SK-N-MC (cell line): ENCODE measurements at regions not wholly inside any gene's neighbourhood (a gene's known extent, or its start where the extent isn't known, plus 50 kb on each side); places are given as distances from the start of the nearest gene placed in this dataset.

Source experiments
- DNase-seq: peaks from one replicate; pipeline ENCODE4 v3.0.0-alpha.2; 2011; ENCODE audit warnings: low read depth, low spot score
- H3K27ac ChIP-seq: fragments of 200-600 bp; sonication (generic); 2 replicates; pipeline ENCODE4 v1.5.1; 2016; ENCODE audit warnings: mixed run types
- H3K36me3 ChIP-seq: fragments of 200-600 bp; sonication (generic); 2 replicates; pipeline ENCODE4 v1.6.1; 2017; ENCODE audit warnings: antibody characterized with exemption, low read length, mixed read lengths; ENCODE audit not compliant: insufficient read depth
- H3K4me3 ChIP-seq: fragments of 200-600 bp; sonication (generic); 2 replicates; pipeline ENCODE4 v1.5.1; 2016
- H3K9ac ChIP-seq: fragments of 200-600 bp; sonication (generic); 2 replicates; pipeline ENCODE4 v1.8.0; 2017; ENCODE audit warnings: mixed run types, mixed read lengths; ENCODE audit not compliant: insufficient read length
- H3K9me3 ChIP-seq: fragments of 200-600 bp; sonication (generic); 2 replicates; pipeline ENCODE4 v1.6.1; 2017; ENCODE audit warnings: low read depth, mild to moderate bottlenecking, antibody characterized with exemption, low read length, moderate library complexity, mixed read lengths
- EZH2 ChIP-seq: fragments of 200-600 bp; sonication (generic); IDR thresholded peaks from one replicate; pipeline ENCODE4 v1.6.1; 2017; ENCODE audit warnings: antibody characterized with exemption
- FOXP2 ChIP-seq: optimal IDR thresholded peaks from 2 replicates; pipeline ENCODE3; 2011; ENCODE audit warnings: mild to moderate bottlenecking, moderate library complexity; ENCODE audit not compliant: insufficient read depth; ENCODE audit errors: extremely low read length, control extremely low read depth
- POLR2AphosphoS5 ChIP-seq: IDR thresholded peaks from 2 replicates; pipeline ENCODE4 v1.6.1; 2012; ENCODE audit warnings: mild to moderate bottlenecking, low read depth, low read length, borderline replicate concordance

- DNase-seq, result no peak
- no peak for TF ChIP-seq EZH2
- TF ChIP-seq FOXP2, result no peak
- TF ChIP-seq POLR2AphosphoS5, result no peak
- Histone ChIP-seq H3K27ac (no peak overlapping the region), H3K36me3 (no peaks in the 10 kb centered on the region), H3K4me3 (no peak overlapping the region), H3K9me3 (no peaks in the 10 kb centered on the region), H3K9ac (no peak overlapping the region)
These were observed 245.0 kb upstream of the PELI2 start for GRCh38 chr14:55873169-55873568.

GRCh38 chr14:55874785-55875184, 243.4 kb upstream of the PELI2 start:
- no peak for TF ChIP-seq POLR2AphosphoS5
- no peak for TF ChIP-seq FOXP2
- TF ChIP-seq EZH2, result no peak
- no peak overlapping the region for H3K4me3 ChIP-seq
- DNase-seq, result no peak
- no peak overlapping the region for H3K27ac ChIP-seq
- H3K9ac ChIP-seq, result no peak overlapping the region
- H3K36me3 ChIP-seq, result no peaks in the 10 kb centered on the region
- no peaks in the 10 kb centered on the region for H3K9me3 ChIP-seq

- TF ChIP-seq POLR2AphosphoS5 (no peak), EZH2 (no peak), FOXP2 (no peak)
- no peaks in the 10 kb centered on the region for H3K36me3 ChIP-seq
- H3K27ac ChIP-seq, result no peak overlapping the region
- no peak for DNase-seq
- H3K4me3 ChIP-seq, result no peak overlapping the region
- H3K9me3 ChIP-seq, result no peaks in the 10 kb centered on the region
- H3K9ac ChIP-seq, result no peak overlapping the region
These were observed 240.3 kb upstream of the PELI2 start for GRCh38 chr14:55877942-55878341.

GRCh38 chr14:55881577-55882241, 236.5 kb upstream of the PELI2 start:
- no peak overlapping the region for H3K27ac ChIP-seq
- no peak overlapping the region for H3K4me3 ChIP-seq
- no peaks in the 10 kb centered on the region for H3K9me3 ChIP-seq
- TF ChIP-seq FOXP2 (no peak), EZH2 (no peak), POLR2AphosphoS5 (no peak)
- H3K9ac ChIP-seq, result no peak overlapping the region
- DNase-seq, result no peak
- no peaks in the 10 kb centered on the region for H3K36me3 ChIP-seq

GRCh38 chr14:55884819-55885218, 233.4 kb upstream of the PELI2 start:
- DNase-seq, result no peak
- no peaks in the 10 kb centered on the region for H3K36me3 ChIP-seq
- no peak overlapping the region for H3K9ac ChIP-seq
- H3K27ac ChIP-seq, result no peak overlapping the region
- no peak for TF ChIP-seq POLR2AphosphoS5
- TF ChIP-seq FOXP2, result no peak
- TF ChIP-seq EZH2, result no peak
- no peaks in the 10 kb centered on the region for H3K9me3 ChIP-seq
- H3K4me3 ChIP-seq, result no peak overlapping the region

- no peak for TF ChIP-seq POLR2AphosphoS5
- no peak for TF ChIP-seq FOXP2
- TF ChIP-seq EZH2, result no peak
- Histone ChIP-seq H3K4me3 (no peak overlapping the region), H3K9me3 (no peaks in the 10 kb centered on the region), H3K9ac (no peak overlapping the region), H3K27ac (no peak overlapping the region), H3K36me3 (no peaks in the 10 kb centered on the region)
- no peak for DNase-seq
These were observed 229.1 kb upstream of the PELI2 start for GRCh38 chr14:55889124-55889523.

GRCh38 chr14:55891692-55892091, 226.5 kb upstream of the PELI2 start:
- no peak for DNase-seq
- Histone ChIP-seq H3K9me3 (no peaks in the 10 kb centered on the region), H3K27ac (no peak overlapping the region), H3K36me3 (no peaks in the 10 kb centered on the region), H3K9ac (no peak overlapping the region), H3K4me3 (no peak overlapping the region)
- TF ChIP-seq EZH2, result no peak
- TF ChIP-seq FOXP2, result no peak
- TF ChIP-seq POLR2AphosphoS5, result no peak

- H3K27ac ChIP-seq, result no peak overlapping the region
- no peaks in the 10 kb centered on the region for H3K36me3 ChIP-seq
- no peak overlapping the region for H3K9ac ChIP-seq
- no peak overlapping the region for H3K4me3 ChIP-seq
- DNase-seq, result no peak
- H3K9me3 ChIP-seq, result no peaks in the 10 kb centered on the region
- TF ChIP-seq FOXP2 (no peak), EZH2 (no peak), POLR2AphosphoS5 (no peak)
These were observed 225.3 kb upstream of the PELI2 start for GRCh38 chr14:55892906-55893305.

- TF ChIP-seq EZH2, result no peak
- no peak for TF ChIP-seq FOXP2
These were observed 224.5 kb upstream of the PELI2 start for GRCh38 chr14:55893705-55894104.

More at GRCh38 chr14:55893705-55894104, 224.5 kb upstream of the PELI2 start:
- no peak overlapping the region for H3K9ac ChIP-seq
- DNase-seq, result no peak
- no peak overlapping the region for H3K4me3 ChIP-seq
- no peaks in the 10 kb centered on the region for H3K9me3 ChIP-seq
- H3K27ac ChIP-seq, result no peak overlapping the region
- H3K36me3 ChIP-seq, result no peaks in the 10 kb centered on the region
